Uterus (tissue), 2 donors: ENCODE measurements at regions not wholly inside any gene's neighbourhood (a gene's known extent, or its start where the extent isn't known, plus 50 kb on each side); places are given as distances from the start of the nearest gene placed in this dataset.

ENCODE experiments used
- CTCF ChIP-seq, 4 experiments: fragments of 200-600 bp in 2 of 4; fragments of 450-650 bp in 2 of 4; sonication (generic) in 2 of 4; IDR thresholded peaks; one replicate each; pipeline ENCODE4 v1.5.1; 2016 to 2019; ENCODE audit warnings: antibody characterized with exemption in 4 of 4, mild to moderate bottlenecking in 2 of 4, moderate library complexity in 1 of 4
- POLR2A ChIP-seq, 2 donors: fragments of 450-650 bp; IDR thresholded peaks; one replicate each; pipeline ENCODE4 v1.6.1; 2016; ENCODE audit warnings: antibody characterized with exemption in 2 of 2, mild to moderate bottlenecking in 1 of 2, moderate library complexity in 1 of 2

GRCh38 chr13:79834876-79835275 is 353.9 kb downstream of the NDFIP2 start:
- no peak for TF ChIP-seq CTCF (IDR thresholded peaks at IDR 0.05)
- TF ChIP-seq POLR2A (IDR thresholded peaks at IDR 0.05) = no peak
